GM12878 (cell line): ENCODE measurements at regions not wholly inside any gene's neighbourhood (a gene's known extent, or its start where the extent isn't known, plus 50 kb on each side); places are given as distances from the start of the nearest gene placed in this dataset.

ENCODE experiments used
- ATAC-seq: fragments of 200-7000 bp; cut with Tn5 transposase; 3 replicates; pipeline ENCODE4 v1.9.1; 2020; ENCODE audit warnings: mild to moderate bottlenecking, moderate library complexity
- BruUV-seq: library from RNA; stranded (reverse); fragments of 400-500 nt; replicated peaks from 2 replicates; lab custom pipeline; 2021; lab: Mats Ljungman, UMichigan
- CTCF ChIA-PET: fragments of 300-600 bp; sonication (Branson Sonifier 250); formaldehyde crosslinking; extraction: SDS; loops from one replicate; lab custom pipeline; 2021; ENCODE audit warnings: inconsistent platforms; lab: Yijun Ruan, JAX
- POLR2A ChIA-PET: fragments of 350-600 bp; formaldehyde crosslinking; extraction: SDS; loops from one replicate; lab custom pipeline; 2021; ENCODE audit warnings: inconsistent platforms; lab: Charles Lee
- RAD21 ChIA-PET: fragments of 300-600 bp; sonication (Branson Sonifier 250); formaldehyde crosslinking; loops from one replicate; lab custom pipeline; 2023; ENCODE audit warnings: antibody characterized with exemption; ENCODE audit not compliant: unreplicated experiment; lab: Charles Lee
- SMC1A ChIA-PET: fragments of 300-600 bp; sonication (Branson Sonifier 250); formaldehyde crosslinking; loops from one replicate; lab custom pipeline; 2023; ENCODE audit not compliant: unreplicated experiment, uncharacterized antibody; lab: Charles Lee
- DNase-seq: peaks from one replicate; pipeline ENCODE4 v3.0.0-alpha.2; 2011; ENCODE audit warnings: low read depth, low spot score
- FAIRE-seq: peaks from 3 replicates; lab custom pipeline; 2011; peaks lifted over from hg19 to GRCh38; lab: Jason Lieb, UNC
- H2AFZ ChIP-seq: 2 replicates; pipeline ENCODE4 v1.6.0; 2011; ENCODE audit warnings: low read depth, low read length, control low read depth; ENCODE audit not compliant: control insufficient read depth
- H3K27ac ChIP-seq: 2 replicates; pipeline ENCODE4 v1.5.1; 2011; ENCODE audit warnings: control low read depth; ENCODE audit not compliant: control insufficient read depth, insufficient read depth
- H3K27me3 ChIP-seq, 2 experiments: replicated peaks in 1 of 2; 2 replicates each; pipeline versions ENCODE4 v1.6.0 to v1.6.1; 2011; ENCODE audit warnings: low read length in 1 of 2; ENCODE audit not compliant: control insufficient read depth in 2 of 2, insufficient read depth in 2 of 2
- H3K36me3 ChIP-seq, 2 experiments: 2 replicates each; pipeline ENCODE4 v1.5.1; 2011; ENCODE audit warnings: low read length in 1 of 2; ENCODE audit not compliant: control insufficient read depth in 2 of 2, insufficient read depth in 2 of 2
- H3K4me1 ChIP-seq: 2 replicates; pipeline ENCODE4 v1.6.1; 2011; ENCODE audit warnings: mild to moderate bottlenecking, low read length, moderate library complexity, mixed read lengths; ENCODE audit not compliant: control insufficient read depth, insufficient read depth
- H3K4me2 ChIP-seq: 2 replicates; pipeline ENCODE4 v1.6.0; 2011; ENCODE audit warnings: control low read depth; ENCODE audit not compliant: control insufficient read depth, insufficient read depth
- H3K4me3 ChIP-seq: fragments of 200-600 bp; sonication (generic); 2 replicates; pipeline ENCODE4 v1.5.1; 2016
- H3K79me2 ChIP-seq: 2 replicates; pipeline ENCODE4 v1.6.0; 2011; ENCODE audit warnings: low read length; ENCODE audit not compliant: control insufficient read depth, insufficient read depth
- H3K9ac ChIP-seq: 2 replicates; pipeline ENCODE4 v1.8.0; 2011; ENCODE audit warnings: low read length, control low read depth, mixed read lengths; ENCODE audit not compliant: control insufficient read depth, insufficient read depth
- H3K9me3 ChIP-seq: replicated peaks from 3 replicates; pipeline ENCODE4 v1.5.1; 2011; ENCODE audit warnings: mild to moderate bottlenecking, low read length; ENCODE audit not compliant: control insufficient read depth, insufficient read depth
- H4K20me1 ChIP-seq: 2 replicates; pipeline ENCODE4 v1.6.0; 2011; ENCODE audit not compliant: control insufficient read depth, insufficient read depth
- BCL11A ChIP-seq: IDR thresholded peaks from 2 replicates; pipeline ENCODE4 v1.6.1; 2011; ENCODE audit warnings: low read depth, low read length
- MAX ChIP-seq: IDR thresholded peaks from 2 replicates; pipeline ENCODE4 v1.6.1; 2012; ENCODE audit warnings: low read depth, low read length, improper control_type of control experiment
- MTA2 ChIP-seq: fragments of 450-650 bp; IDR thresholded peaks from 2 replicates; pipeline ENCODE4 v1.6.1; 2016; ENCODE audit warnings: low read depth, mild to moderate bottlenecking, moderate library complexity
- MTA3 ChIP-seq: IDR thresholded peaks from 2 replicates; pipeline ENCODE4 v1.6.1; 2012; ENCODE audit warnings: low read length, inconsistent platforms, borderline replicate concordance
- NFYA ChIP-seq: IDR thresholded peaks from 2 replicates; pipeline ENCODE4 v1.6.1; 2011; ENCODE audit warnings: low read depth, mild to moderate bottlenecking, low read length, improper control_type of control experiment, borderline replicate concordance
- PKNOX1 ChIP-seq: fragments of 450-650 bp; IDR thresholded peaks from 2 replicates; pipeline ENCODE4 v1.6.1; 2016; ENCODE audit warnings: mild to moderate bottlenecking
- POLR2AphosphoS5 ChIP-seq: IDR thresholded peaks from 2 replicates; pipeline ENCODE4 v1.6.1; 2011; ENCODE audit warnings: mild to moderate bottlenecking, low read length, inconsistent platforms
- RELB ChIP-seq: fragments of 450-650 bp; IDR thresholded peaks from 2 replicates; pipeline ENCODE4 v1.6.1; 2017; ENCODE audit warnings: low read depth, mild to moderate bottlenecking, moderate library complexity
- SIN3A ChIP-seq: IDR thresholded peaks from 2 replicates; pipeline ENCODE4 v1.6.1; 2012; ENCODE audit warnings: low read depth, low read length, improper control_type of control experiment
- SMARCA5 ChIP-seq: fragments of 450-650 bp; IDR thresholded peaks from 2 replicates; pipeline ENCODE4 v1.6.1; 2017; ENCODE audit warnings: mild to moderate bottlenecking
- TAF1 ChIP-seq: IDR thresholded peaks from 2 replicates; pipeline ENCODE4 v1.6.1; 2011; ENCODE audit warnings: mild to moderate bottlenecking, low read depth, low read length, borderline replicate concordance
- TARDBP ChIP-seq: IDR thresholded peaks from 2 replicates; pipeline ENCODE4 v1.6.1; 2016; ENCODE audit warnings: borderline replicate concordance
- TCF12 ChIP-seq: IDR thresholded peaks from 2 replicates; pipeline ENCODE4 v1.6.1; 2011; ENCODE audit warnings: low read depth, mild to moderate bottlenecking, low read length
- YY1 ChIP-seq: IDR thresholded peaks from 2 replicates; pipeline ENCODE4 v1.6.1; 2011; ENCODE audit warnings: low read depth, mild to moderate bottlenecking, low read length
- whole genome bisulfite sequencing: methylation state at CpG from one replicate; pipeline ENCODE4 v1.1.6; 2016; ENCODE audit warnings: low lambda C conversion rate; ENCODE audit not compliant: insufficient replicate concordance, insufficient coverage; ENCODE audit errors: missing lambda C conversion rate; 5-methylcytosine and 5-hydroxymethylcytosine counted together
- in situ Hi-C: fragments of 300-500 bp; cut with MboI; formaldehyde crosslinking; loops from 9 replicates; pipeline ENCODE4 v1.14.3; 2018; ENCODE audit warnings: mixed read lengths
- intact Hi-C: fragments of 100-400 bp; cut with micrococcal nuclease; formaldehyde crosslinking; loops from one replicate; pipeline ENCODE4 v1.14.2; 2022; ENCODE audit not compliant: unreplicated experiment

- FAIRE-seq (no peak), ATAC-seq (no peak), DNase-seq (no peak)
- no peaks in the 10 kb centered on the region for H3K79me2 ChIP-seq
- H2AFZ ChIP-seq, result no peak overlapping the region
- H3K4me2 ChIP-seq, result no peak overlapping the region
- no peak overlapping the region for H3K9ac ChIP-seq
- POLR2A ChIA-PET, result no interaction called here
- SMC1A ChIA-PET, result no interaction called here
- intact Hi-C loops (no loop called here), in situ Hi-C loops (no loop called here)
- TF ChIP-seq TCF12, result no peak
- no peak for TF ChIP-seq PKNOX1
- no peak for TF ChIP-seq YY1
- no peaks in the 10 kb centered on the region; the same call in 2 of the 3 replicates for H3K9me3 ChIP-seq
- H3K4me3 ChIP-seq, result no peak overlapping the region
- H3K27me3 ChIP-seq, result no peaks in the 10 kb centered on the region
- H3K4me1 ChIP-seq, result no peaks in the 10 kb centered on the region
- WGBS, result 6% methylated on average over 5 of the region's 5 CpGs
- RAD21 ChIA-PET, result no interaction called here
- CTCF ChIA-PET, result interaction anchor here (0.6 to 1.4 kb wide), 2 partner anchors 24 to 543 kb away, joined by 3 to 4 read pairs; no protein-coding TSS in a partner anchor
- H4K20me1 ChIP-seq, result no peaks in the 10 kb centered on the region
- H3K36me3 ChIP-seq, result no peaks in the 10 kb centered on the region
- no peak overlapping the region for H3K27ac ChIP-seq
- BruUV-seq, result no TSS peak
Measured at GRCh38 chr6:112979830-112980229, 632.7 kb downstream of the RFPL4B start.

- DNase-seq (no peak), ATAC-seq (no peak), FAIRE-seq (no peak)
- BruUV-seq, result no TSS peak
- Histone ChIP-seq H3K4me1 (no peaks in the 10 kb centered on the region), H3K9me3 (no peaks in the 10 kb centered on the region), H3K36me3 (no peaks in the 10 kb centered on the region), H2AFZ (no peak overlapping the region), H3K9ac (no peak overlapping the region), H3K79me2 (no peaks in the 10 kb centered on the region), H3K27me3 (no peaks in the 10 kb centered on the region), H3K4me3 (no peak overlapping the region), H4K20me1 (no peaks in the 10 kb centered on the region), H3K27ac (no peak overlapping the region), H3K4me2 (no peak overlapping the region)
- CTCF ChIA-PET, result no interaction called here
- POLR2A ChIA-PET, result no interaction called here
- in situ Hi-C loops (no loop called here), intact Hi-C loops (no loop called here)
- RAD21 ChIA-PET, result no interaction called here
- TF ChIP-seq NFYA (no peak), SIN3A (no peak), RELB (no peak), YY1 (no peak), MAX (no peak), BCL11A (no peak), POLR2AphosphoS5 (no peak), TAF1 (no peak), SMARCA5 (no peak), TARDBP (no peak), MTA2 (no peak), MTA3 (no peak)
- SMC1A ChIA-PET, result no interaction called here
- 0% methylated on average over 3 of the region's 3 CpGs for WGBS
Measured at GRCh38 chr6:112980676-112981075, 633.5 kb downstream of the RFPL4B start.
